GM18867 (cell line): ENCODE measurements at regions not wholly inside any gene's neighbourhood (a gene's known extent, or its start where the extent isn't known, plus 50 kb on each side); places are given as distances from the start of the nearest gene placed in this dataset.

Experiments used
- ATAC-seq: cut with Tn5 transposase; IDR thresholded peaks from one replicate; pipeline ENCODE4 v1.9.1; 2021; ENCODE audit warnings: mild to moderate bottlenecking, moderate library complexity; ENCODE audit not compliant: unreplicated experiment

DNA sequence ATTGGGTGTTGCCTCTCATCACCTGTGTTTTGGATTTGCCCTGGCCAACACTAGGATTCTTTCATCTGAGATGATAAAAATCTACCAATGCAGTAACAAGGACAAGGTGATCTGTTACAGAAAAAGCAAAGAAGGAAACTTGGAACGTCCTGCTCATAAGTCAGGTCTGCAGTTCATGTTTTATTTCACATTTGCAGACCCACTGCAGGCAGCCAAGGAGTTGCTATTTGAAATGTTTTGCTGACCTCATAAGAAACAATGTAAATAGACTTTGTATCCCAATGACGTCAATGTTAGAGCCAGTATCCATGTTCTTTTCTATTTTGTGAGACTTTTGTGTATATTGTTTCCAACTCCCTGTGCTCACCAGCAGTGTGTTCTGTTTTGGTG, 312.9 kb downstream of the DEPDC1B start:
- no peak for ATAC-seq

DNA sequence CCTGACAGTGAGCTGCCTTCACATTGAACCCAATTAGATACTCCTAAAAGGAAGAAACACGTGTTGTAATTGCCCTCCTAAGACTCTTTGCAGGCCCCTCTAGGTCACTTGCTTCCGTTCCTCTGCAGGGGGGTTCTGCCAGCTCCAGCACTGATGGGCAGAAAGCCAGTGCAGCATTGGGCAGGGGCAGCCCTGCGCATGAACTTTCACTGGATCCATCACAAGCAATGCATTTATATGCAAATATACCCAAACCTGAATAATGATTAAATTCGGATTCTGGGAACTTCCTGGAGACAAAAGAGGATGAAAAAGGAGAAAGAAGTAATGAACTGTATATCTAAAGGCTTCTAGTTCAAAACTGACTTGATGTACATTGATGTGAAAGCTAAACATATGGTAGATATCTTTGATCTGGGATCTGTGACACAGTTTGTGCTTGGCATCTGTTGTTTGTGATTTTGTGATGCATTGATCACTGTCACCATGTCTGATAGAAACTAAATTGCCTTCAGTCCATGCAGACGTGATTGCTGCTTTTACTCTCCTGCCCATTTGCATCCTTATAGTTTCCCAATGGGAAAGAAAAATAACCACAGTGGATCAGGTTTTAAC, 313.4 kb downstream of the DEPDC1B start:
- no peak for ATAC-seq

DNA sequence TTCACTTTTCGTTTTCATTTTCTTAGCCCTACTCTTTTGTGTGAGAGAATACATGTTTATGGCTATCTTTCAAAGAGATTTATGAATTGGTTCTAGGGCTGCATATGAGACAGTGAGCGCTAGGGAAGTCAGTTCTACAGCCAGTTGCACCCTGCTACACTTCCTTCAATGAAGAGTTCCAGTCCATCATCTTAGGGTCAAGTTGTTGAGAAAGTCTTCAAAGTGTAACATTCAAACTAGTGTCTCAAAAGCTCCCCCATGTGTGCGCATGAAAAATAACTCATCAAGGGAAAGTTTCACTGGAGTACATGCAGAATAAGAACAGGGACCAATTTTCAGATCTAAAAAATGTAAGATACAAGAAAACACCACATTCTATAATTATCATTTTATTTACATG, 317.2 kb downstream of the DEPDC1B start:
- peak; percentile 60 for ATAC-seq

DNA sequence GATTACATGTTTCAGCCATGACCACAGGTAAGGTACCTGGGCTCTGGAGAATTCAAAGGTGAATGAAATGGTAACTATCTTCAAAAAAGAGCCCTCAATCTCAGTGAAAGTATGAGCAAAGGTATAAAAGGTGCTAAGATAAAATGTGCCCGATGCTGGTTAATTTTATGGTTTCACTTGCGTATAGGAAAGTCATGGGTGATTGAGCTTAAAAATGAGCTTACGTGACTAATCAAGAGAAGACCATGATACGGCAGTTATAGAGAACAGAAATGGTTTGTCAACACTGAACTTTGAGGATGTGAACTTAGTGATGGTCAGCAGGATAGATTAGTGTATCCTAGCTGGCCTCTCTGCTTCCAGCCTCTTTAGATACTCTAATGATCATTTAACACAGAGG, 320.1 kb downstream of the DEPDC1B start:
- ATAC-seq = no peak

DNA sequence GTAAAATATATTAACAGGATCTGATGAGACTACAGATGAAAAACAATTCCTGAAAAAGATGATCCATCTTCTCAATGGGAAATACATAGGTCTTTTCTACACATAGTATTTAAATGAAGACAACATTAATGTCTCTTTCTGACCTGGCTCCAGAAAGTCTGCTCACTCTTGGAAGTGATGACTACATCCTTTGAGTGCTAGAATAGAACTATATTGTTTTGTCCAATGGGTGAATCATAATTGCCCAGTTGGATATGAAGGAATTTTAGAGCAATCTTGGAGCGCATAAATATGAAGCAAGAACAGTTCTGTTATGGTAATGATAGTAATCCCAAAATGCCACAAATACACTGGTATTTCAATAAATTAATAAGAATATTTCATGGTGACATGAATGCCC, 322.1 kb downstream of the DEPDC1B start:
- ATAC-seq = no peak

DNA sequence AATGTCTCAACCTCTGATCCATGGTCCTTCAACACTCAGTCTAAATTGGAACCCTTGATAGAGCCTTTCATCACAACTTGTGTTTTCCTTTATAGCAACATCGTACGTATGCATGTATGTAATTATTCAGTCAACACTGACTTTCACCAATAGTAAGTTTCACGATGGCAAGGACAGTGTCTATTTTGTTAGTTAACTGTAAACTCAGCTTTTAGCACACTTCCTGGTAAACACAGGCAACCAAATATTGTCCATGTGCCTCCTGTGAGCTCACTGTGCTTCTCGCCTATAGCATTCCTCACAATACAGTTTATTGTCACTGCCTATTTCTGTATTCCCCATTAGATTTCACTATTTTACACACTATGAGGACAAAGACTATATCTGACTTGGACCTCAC, 323.1 kb downstream of the DEPDC1B start:
- no peak for ATAC-seq

DNA sequence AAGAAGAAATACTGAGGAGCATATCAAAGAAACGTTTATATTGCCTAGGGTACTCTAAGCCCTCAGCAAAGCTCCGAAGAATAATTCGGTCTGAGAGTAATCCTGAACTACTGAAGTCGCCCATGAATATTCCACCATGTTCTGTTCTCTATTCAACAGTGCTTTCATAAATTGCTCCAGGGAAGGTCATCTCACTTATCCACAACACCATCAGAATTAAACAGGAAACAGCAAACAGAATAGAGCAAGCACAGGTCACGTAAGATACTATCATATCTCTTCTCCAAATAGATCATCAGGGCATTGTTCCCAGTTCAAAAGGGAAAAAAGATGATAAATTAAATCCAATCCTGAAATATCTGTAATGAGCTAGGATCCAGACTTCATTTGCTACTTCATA, 325.6 kb downstream of the DEPDC1B start:
- ATAC-seq = no peak

DNA sequence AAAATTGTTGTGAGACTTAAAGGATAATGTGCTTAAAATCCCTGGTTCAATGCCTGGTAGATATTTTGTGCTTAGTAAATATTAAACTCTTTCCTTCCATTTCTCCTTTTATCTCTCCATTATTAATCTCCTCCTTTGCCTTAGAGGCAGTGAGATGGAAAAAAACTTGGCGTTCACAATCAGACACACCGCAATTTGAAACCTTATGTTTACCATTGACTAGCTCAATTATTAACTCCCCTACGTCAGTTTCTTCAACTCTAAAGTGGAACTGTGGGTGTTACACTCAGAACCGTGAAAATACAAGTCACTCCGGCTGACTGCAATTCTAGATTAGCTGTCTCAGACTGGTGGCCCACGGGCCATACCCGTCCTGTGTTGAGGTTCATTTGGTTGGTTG, 327.2 kb downstream of the DEPDC1B start:
- no peak for ATAC-seq

DNA sequence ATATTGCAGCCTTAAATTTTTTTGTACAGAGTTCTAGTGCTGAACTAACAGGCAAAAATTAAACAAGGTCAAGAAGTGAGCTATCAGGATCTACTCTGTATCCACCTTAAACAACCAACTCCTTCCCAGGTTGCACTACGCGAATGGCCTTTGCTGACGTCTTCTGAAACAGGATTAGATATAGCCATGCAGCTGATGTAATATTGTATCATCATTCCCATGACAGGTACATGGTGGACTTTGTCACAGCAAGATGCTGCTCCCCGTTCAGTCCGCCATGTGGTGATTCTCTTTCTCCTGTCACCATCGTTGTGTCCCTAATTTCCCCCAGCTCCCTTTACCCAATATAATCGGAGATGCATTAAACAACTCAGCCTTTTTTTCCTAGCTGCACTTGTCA, 328.9 kb downstream of the DEPDC1B start:
- no peak for ATAC-seq

DNA sequence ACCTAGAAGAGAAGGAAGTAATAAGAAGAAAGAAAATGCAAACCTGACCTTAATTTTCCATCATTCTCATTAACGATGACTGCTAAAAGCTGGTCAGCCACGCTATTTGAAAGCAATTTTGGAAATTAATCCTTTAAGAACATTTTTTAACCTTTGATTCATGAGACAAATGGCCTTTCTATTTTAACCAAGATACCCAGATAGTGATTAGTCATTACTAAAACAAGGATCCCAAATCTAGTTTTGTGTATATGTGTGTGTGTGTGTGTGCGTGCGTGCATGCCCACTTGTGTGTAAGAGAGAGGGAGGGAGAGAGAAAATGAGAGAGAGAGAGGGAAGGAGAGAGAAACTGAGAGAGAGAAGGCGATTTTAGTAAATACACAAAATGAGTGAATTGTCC, 329.5 kb downstream of the DEPDC1B start:
- ATAC-seq = no peak

DNA sequence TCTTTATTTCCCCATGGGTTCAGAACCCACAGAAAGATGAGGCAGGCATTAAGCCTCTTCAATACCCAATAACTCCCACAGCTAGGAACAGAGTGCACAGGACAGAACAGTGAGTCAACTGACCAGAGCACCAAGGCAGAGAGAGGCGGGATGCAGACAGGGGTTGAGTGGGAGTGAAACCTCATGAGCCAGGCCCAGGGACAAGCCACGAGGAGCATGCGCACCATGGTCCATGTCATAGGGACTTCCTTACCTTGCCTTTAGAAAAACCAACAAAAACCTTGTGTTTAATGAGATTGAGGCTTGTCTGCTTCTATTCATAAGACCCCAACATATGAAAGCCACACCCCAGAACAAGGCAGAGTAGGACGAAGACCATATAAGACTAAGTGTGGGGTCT, 330.6 kb downstream of the DEPDC1B start:
- ATAC-seq = no peak

DNA sequence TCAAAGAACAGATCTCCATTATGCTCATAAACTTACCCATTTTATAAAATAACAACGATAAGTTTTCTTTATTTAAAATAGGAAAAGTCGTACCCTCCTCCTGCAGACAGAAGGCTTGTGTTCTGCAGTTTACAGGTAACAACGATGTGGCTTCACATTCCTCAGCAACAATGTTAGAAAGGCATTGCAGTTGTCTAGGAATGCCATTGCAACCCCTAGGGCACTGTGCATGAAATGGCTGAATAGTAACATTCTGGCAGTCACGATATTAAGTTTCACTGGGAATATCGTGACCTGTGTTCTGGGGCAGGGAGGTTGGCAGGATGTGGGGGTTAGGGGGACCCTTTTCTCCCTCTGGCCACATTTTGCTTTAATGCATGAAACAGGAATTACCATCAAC, 331.9 kb downstream of the DEPDC1B start:
- no peak for ATAC-seq

DNA sequence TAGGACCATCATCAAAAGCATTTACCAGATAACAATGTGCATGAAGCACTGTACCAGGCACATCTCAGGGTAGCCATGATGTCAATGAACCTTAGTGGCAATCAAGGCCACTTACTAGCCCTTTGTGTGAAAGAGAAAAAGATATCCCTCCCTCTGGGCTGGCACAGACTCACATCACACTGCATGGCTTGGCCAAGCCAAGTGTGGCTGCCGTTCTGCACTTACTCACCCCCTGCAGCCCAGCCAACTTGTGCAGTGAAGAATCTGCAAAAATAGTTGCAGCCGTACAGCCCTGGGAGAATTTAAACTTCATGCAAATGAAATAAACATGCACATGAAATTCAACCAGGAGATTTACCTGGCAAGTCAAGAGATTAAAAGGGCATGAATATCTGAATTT, 333.5 kb downstream of the DEPDC1B start:
- no peak for ATAC-seq

DNA sequence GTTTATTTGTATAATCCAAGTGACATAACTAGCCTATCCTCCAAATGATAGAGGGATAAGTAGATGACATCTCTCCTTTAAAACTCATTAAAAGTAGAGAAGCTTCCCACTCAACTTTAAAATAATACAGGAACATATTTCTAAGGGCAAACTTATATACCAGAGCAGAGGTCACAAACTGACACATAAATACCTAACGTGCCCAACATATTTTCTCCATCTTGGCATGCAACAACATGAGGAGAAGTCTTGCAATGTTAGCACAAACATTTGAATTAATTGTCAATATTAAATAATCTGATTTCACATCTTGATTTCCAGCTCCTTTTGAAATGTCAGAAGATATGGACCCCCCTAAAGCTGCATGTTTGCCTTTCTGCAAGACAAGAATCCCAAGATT, 335.0 kb downstream of the DEPDC1B start:
- ATAC-seq = no peak

DNA sequence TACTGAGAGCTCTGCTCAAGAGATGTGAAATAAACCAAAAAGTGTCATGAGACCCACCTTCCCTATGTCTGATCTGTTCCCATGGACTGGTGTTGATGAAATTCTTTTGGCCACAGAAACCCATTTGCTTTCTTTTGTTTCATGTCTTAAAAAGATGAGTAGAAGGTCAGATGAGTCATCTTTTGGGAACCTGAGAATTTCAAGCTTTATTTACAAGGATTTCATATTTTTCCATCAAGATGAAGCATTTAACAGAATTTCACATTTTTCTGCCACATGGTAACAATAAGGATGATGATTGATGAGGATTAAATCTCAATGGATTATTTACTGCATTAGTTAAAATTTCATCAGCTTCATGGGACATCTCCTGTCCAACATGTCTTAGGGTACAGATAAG, 337.8 kb downstream of the DEPDC1B start:
- ATAC-seq = no peak

DNA sequence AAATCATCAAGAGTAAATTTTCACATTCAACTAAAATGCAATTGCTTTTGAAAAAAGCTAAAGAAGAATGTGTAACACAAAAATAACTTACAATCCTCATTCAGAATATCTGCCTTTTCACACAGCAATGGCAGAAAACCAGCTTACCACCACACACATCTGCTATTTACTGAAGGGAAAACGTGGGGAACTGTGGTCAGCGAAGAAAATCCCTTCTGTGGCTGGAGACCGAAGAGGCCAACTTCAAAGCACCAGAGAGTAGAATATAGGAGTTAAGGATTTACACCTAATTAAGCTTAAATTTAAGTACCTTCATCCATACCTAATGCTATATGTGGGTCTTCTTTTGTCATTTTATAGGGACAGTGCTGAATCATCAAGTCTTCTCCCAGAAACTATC, 339.6 kb downstream of the DEPDC1B start:
- no peak for ATAC-seq

DNA sequence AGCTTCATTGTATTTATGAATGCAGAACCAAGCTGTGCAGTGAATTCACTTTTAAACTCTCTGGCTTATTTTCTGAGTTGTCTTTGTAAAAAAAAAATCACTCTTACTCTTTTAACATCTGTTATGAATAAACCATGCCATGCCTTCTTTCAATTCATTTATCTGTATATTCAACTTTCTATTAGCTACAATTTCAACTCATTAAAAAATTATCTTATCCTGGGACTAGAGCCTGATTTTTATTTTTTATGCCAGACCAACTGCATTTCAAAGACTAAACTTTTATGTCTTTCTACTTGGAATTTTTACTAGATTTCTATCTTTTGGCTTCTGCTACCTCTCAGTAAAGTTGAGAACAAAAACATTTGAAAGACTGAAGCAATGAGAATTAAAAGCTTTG, 342.7 kb downstream of the DEPDC1B start:
- no peak for ATAC-seq

DNA sequence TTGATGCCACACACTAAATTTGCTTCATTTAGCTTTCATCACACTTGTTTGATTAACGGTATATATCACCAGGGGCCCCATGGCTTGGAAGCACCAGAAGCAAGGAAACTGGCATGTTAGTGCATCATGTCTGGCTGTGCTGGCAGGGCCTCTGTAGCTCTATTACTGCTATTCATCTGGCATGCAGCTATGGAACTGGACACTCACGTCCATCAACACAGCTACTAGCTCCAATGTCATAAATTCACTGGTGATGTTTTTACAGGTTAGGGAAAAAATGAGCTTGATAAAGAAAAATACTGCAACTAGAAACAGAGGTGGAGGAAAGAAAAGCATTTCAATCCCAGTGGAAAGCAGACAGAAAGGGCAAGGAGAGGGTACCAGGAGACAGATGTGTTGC, 343.2 kb downstream of the DEPDC1B start:
- no peak for ATAC-seq

DNA sequence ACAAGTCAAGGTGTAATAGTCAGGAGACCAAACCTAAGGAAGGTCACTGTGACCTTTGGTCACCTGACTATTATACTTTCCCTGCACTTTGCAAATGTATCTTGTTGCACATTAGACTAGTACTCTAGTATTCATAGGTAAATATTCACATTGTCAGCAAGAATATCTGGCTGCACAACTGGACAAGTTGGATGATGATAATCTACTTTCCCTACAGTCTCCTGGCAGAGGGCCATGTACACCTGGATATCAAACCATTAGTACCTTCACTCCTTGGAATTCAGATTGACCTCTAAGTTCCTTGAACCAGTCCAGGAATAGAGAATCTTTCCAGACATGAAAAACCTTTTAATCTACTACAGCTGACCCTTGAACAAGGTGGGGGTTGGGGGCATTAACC, 344.8 kb downstream of the DEPDC1B start:
- ATAC-seq = no peak

DNA sequence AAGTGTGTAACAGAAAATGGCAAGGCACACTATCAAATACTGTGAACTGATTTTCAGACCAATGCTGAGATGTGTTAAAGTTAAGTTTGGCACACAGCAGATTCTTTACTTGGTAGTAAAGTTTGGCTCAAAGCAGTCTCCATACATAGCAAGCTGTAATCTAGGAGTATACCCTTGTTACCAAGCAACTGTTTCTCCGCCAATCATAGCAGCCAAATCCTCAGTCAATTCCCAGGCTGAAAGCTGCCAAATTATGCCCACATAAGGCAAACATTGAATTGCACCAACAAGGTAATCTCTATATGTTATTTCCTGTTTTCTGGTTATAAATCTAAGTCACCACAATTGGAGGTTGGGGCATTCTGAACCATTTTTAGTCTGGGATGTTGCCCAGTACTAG, 345.7 kb downstream of the DEPDC1B start:
- no peak for ATAC-seq

DNA sequence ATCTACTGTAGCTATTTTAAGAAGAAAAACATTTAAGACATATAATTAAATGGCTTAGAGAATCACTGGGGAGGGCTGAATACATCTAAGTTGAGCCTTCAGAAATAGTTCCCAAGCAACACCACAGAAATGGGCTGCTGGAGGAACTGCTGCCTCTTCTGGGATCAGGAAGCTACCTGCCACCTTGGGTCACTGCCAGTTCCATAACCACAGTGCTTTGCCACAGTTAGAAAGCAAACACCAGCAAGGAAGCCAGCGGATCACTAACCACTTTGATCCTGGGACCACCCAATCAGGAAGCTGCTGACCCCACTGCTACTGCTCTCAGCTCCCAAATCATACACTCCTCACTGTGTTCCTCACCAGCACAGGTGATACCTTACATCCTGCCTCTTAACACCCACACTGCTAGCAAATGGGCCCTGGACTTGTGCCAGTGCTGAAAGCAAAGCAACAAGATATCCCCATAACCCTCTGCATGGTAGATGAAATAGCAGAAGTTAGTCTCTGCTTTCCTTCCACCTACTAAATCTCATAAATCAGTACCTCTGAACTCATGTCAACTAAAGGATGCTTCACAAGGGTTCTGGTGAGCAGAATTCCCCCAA, 346.9 kb downstream of the DEPDC1B start:
- ATAC-seq = no peak

DNA sequence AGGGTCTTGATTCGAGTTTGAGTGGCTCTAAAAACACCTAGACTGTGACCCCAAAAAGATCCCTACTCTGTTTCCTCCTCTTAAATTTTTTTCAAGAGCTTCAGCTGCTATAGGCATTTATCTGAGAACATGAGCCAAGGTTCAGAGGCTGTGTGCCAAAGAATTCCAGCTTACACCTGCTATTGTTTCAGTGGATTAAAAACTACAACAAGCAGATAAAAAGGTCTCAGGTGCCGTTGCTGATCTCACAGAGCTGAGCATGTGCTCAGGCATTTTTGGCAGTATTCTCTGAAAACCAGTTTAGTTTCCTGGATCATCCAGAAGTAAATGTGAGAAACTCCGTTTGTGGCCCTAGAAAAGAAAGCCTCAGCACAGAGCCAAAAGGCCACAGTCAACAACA, 349.2 kb downstream of the DEPDC1B start:
- ATAC-seq = no peak

DNA sequence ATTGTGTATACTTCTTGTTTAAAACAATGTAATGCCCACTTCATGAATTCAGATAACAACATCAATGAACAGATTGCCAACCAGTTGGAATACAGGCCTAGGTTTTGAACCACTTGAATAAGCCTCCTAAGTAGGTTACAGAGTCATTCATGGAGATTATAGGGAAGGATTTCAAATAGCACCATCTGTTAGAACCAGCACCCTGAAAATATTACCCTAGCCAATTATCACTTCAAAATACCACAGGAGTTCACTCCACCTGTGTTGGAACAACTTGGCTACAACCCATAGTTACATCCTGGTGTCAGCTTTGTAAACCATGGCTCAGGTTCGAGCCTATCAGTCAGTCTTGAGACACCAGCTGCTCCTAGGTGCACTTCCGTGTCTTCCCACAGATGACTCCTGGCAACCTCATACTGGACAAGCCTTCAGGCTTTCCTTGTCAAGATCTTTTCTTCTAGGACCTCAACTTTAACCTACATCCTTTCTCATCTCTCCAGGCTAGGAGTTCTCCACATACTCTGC, 350.0 kb downstream of the DEPDC1B start:
- ATAC-seq = no peak
